ENCODE measurements at regions not wholly inside any gene's neighbourhood (a gene's known extent, or its start where the extent isn't known, plus 50 kb on each side); places are given as distances from the start of the nearest gene placed in this dataset.

- Histone ChIP-seq H3K4me3 (ENCODE audit: extremely low read depth in 1 of 4, insufficient read depth in 2 of 4, low read depth in 3 of 4, low read length in 4 of 4) (no peak overlapping the region), H3K23ac (ENCODE audit: insufficient read length) (no peak overlapping the region), H3K79me2 (ENCODE audit: control insufficient read depth in 1 of 2, insufficient read depth in 2 of 2, low read length in 2 of 2) (no peaks in the 10 kb centered on the region), H3K4ac (replicated peaks; ENCODE audit: insufficient read length, low read depth, low read length) (no peak overlapping the region), H2BK15ac (ENCODE audit: low read length) (no peak overlapping the region), H3K4me2 (ENCODE audit: insufficient read depth in 1 of 2, low read depth in 2 of 2, low read length in 2 of 2) (no peak overlapping the region), H2BK20ac (ENCODE audit: low read length) (no peak overlapping the region), H2BK120ac (replicated peaks; ENCODE audit: low read depth, low read length) (no peak overlapping the region), H3K9me3 (ENCODE audit: insufficient read depth in 2 of 2, low read depth in 1 of 2, low read length in 1 of 2) (no peaks in the 10 kb centered on the region), H4K91ac (replicated peaks; ENCODE audit: insufficient read length, low read length) (no peak overlapping the region), H3K14ac (ENCODE audit: insufficient read length) (no peak overlapping the region), H3K27me3 (replicated peaks in 1 of 4; ENCODE audit: control insufficient read depth in 3 of 4, extremely low read depth in 1 of 4, insufficient read depth in 3 of 4, low read length in 3 of 4) (no peaks in the 10 kb centered on the region), H4K20me1 (replicated peaks in 1 of 2; ENCODE audit: control insufficient read depth in 1 of 2, insufficient read depth in 2 of 2, low read length in 2 of 2) (no peaks in the 10 kb centered on the region), H4K8ac (ENCODE audit: extremely low read depth, insufficient read depth, low read length) (no peak overlapping the region), H3K9ac (replicated peaks in 1 of 4; ENCODE audit: extremely low read depth in 1 of 4, low read depth in 3 of 4, low read length in 3 of 4) (no peak overlapping the region), H2AFZ (ENCODE audit: low read length) (no peak overlapping the region), H3K56ac (replicated peaks; ENCODE audit: insufficient read length, low read depth, low read length) (no peak overlapping the region), H3K27ac (ENCODE audit: low read depth, low read length) (no peak overlapping the region), H2BK12ac (ENCODE audit: low read depth, low read length) (no peak overlapping the region), H3K36me3 (ENCODE audit: control insufficient read depth in 2 of 4, insufficient read depth in 4 of 4, low read length in 3 of 4) (no peaks in the 10 kb centered on the region), H2BK5ac (ENCODE audit: low read depth, low read length) (no peak overlapping the region), H3K4me1 (replicated peaks in 1 of 4; ENCODE audit: control insufficient read depth in 3 of 4, insufficient read depth in 4 of 4, low read length in 3 of 4) (peaks cover 0 to 2% (median 0%) of the 10 kb centered on the region in 4 experiments; a peak in 1 of 7 replicates), H3K23me2 (ENCODE audit: low read depth, low read length) (no peaks in the 10 kb centered on the region), H2AK5ac (ENCODE audit: low read depth, low read length) (no peak overlapping the region), H3K79me1 (ENCODE audit: low read depth, low read length) (no peaks in the 10 kb centered on the region), H4K5ac (ENCODE audit: insufficient read length, low read depth, low read length) (no peak overlapping the region), H3K18ac (ENCODE audit: extremely low read depth, low read length) (no peak overlapping the region)
- TF ChIP-seq MAFK (IDR thresholded peaks at IDR 0.05; ENCODE audit: low read depth, low read length) (no peak), TAF1 (IDR thresholded peaks at IDR 0.05; ENCODE audit: low read depth, low read length) (no peak), RFX5 (IDR thresholded peaks at IDR 0.05; ENCODE audit: borderline replicate concordance, low read depth, low read length) (no peak), EGR1 (IDR thresholded peaks at IDR 0.05; ENCODE audit: borderline replicate concordance, low read depth, low read length) (no peak), SIRT6 (IDR thresholded peaks at IDR 0.05; ENCODE audit: low read length) (no peak), FOSL1 (IDR thresholded peaks at IDR 0.05; ENCODE audit: insufficient read depth, low read depth, low read length) (no peak), ASH2L (IDR thresholded peaks at IDR 0.05; ENCODE audit: low read length) (no peak), CEBPB (IDR thresholded peaks at IDR 0.05; ENCODE audit: low read depth, low read length) (no peak), ZNF274 (IDR thresholded peaks at IDR 0.05; ENCODE audit: borderline replicate concordance, extremely low read depth, low read length) (no peak), RNF2 (IDR thresholded peaks at IDR 0.05; ENCODE audit: borderline replicate concordance, low read depth, low read length, missing control alignments, poor library complexity, severe bottlenecking) (no peak), BRCA1 (IDR thresholded peaks at IDR 0.05; ENCODE audit: low read depth, low read length) (no peak), BCL11A (IDR thresholded peaks at IDR 0.05; ENCODE audit: low read depth in 2 of 2, low read length in 2 of 2) (no peak)
- TF ChIP-seq, protein P1, sequence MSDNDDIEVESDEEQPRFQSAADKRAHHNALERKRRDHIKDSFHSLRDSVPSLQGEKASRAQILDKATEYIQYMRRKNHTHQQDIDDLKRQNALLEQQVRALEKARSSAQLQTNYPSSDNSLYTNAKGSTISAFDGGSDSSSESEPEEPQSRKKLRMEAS (IDR thresholded peaks at IDR 0.05), result no peak
- CTCF ChIA-PET (ENCODE audit: partially characterized antibody), result interaction anchor here (1.2 kb wide), 1 partner anchor 79 kb away, joined by 3 read pairs; no protein-coding TSS in a partner anchor
- POLR2A ChIA-PET (ENCODE audit: partially characterized antibody), result no interaction called here
- FAIRE-seq (no peak), DNase-seq (ENCODE audit: low read depth in 1 of 2, low spot score in 2 of 2) (no peak)
Observed at GRCh38 chr5:97454015-97454414, 271.0 kb upstream of the RIOK2 start.

Data from H1 (cell line).